ENCODE measurements at regions not wholly inside any gene's neighbourhood (a gene's known extent, or its start where the extent isn't known, plus 50 kb on each side); places are given as distances from the start of the nearest gene placed in this dataset.

GRCh38 chr13:106197496-106197895 is 338.0 kb downstream of the EFNB2 start:
- POLR2A ChIA-PET (ENCODE audit: unreplicated experiment): no interaction called here
- H3K79me1 ChIP-seq (ENCODE audit: low read depth in 1 of 2, low read length in 2 of 2): no peaks in the 10 kb centered on the region
- no peak for DNase-seq
- BruUV-seq (replicated peaks): no TSS peak
- H2BK15ac ChIP-seq (ENCODE audit: low read depth, low read length): no peak overlapping the region
- CTCF ChIA-PET: no interaction called here
- H3K9ac ChIP-seq (ENCODE audit: low read depth, low read length): no peak overlapping the region
- no peak overlapping the region for H4K8ac ChIP-seq (ENCODE audit: low read depth in 2 of 2, low read length in 2 of 2)
- no CpG with 5 or more reads among the region's 1 CpG for WGBS, 2 experiments (ENCODE audit: extremely low coverage in 2 of 2, insufficient read length in 1 of 2)
- no peak overlapping the region for H3K14ac ChIP-seq (replicated peaks; ENCODE audit: low read depth, low read length)
- dilution Hi-C loops (cut with HindIII; ENCODE audit: low sequenced_read_pairs, unreplicated experiment) (no loop called here), intact Hi-C loops (cut with micrococcal nuclease) (no loop called here), in situ Hi-C loops (cut with MboI; ENCODE audit: low sequenced_read_pairs) (no loop called here)
- no peak overlapping the region for H3K4ac ChIP-seq (ENCODE audit: low read depth, low read length)
- no peak overlapping the region for H3K56ac ChIP-seq (ENCODE audit: extremely low read depth, insufficient read depth, low read length)
- H2BK5ac ChIP-seq (ENCODE audit: low read depth, low read length, poor library complexity, severe bottlenecking): no peak overlapping the region
- no peak for TF ChIP-seq MAZ (IDR thresholded peaks at IDR 0.05; ENCODE audit: borderline replicate concordance, low read depth, low read length)
- TF ChIP-seq CEBPB (IDR thresholded peaks at IDR 0.05; ENCODE audit: low read depth, low read length): no peak
- no peak for TF ChIP-seq RFX5 (IDR thresholded peaks at IDR 0.05; ENCODE audit: low read depth, low read length)
- TF ChIP-seq MAFK (IDR thresholded peaks at IDR 0.05; ENCODE audit: low read depth, low read length): no peak
- no peak for TF ChIP-seq MXI1 (IDR thresholded peaks at IDR 0.05; ENCODE audit: borderline replicate concordance, low read depth, low read length)
- no peak overlapping the region for H2BK120ac ChIP-seq (ENCODE audit: low read depth, low read length)
- H3K4me2 ChIP-seq (ENCODE audit: low read depth, low read length): no peak overlapping the region
- H3K27me3 ChIP-seq (ENCODE audit: control insufficient read depth, insufficient read depth, low read length): peaks cover 3% of the 10 kb centered on the region; the same call in 1 of the 2 replicates
- H4K5ac ChIP-seq (ENCODE audit: low read depth, low read length): no peak overlapping the region
- H2AK5ac ChIP-seq (ENCODE audit: low read depth, low read length): no peak overlapping the region
- H2AK9ac ChIP-seq (replicated peaks; ENCODE audit: low read depth, low read length, poor library complexity): no peak overlapping the region
- H2AFZ ChIP-seq (replicated peaks; ENCODE audit: low read length, poor library complexity): no peak overlapping the region
- no peak overlapping the region for H3K4me3 ChIP-seq (ENCODE audit: insufficient read depth, low read depth, low read length)
- H3K36me3 ChIP-seq (ENCODE audit: control insufficient read depth, insufficient read depth, low read length): no peaks in the 10 kb centered on the region
- H4K91ac ChIP-seq (ENCODE audit: insufficient read depth, low read depth, low read length): no peak overlapping the region
- H3K9me1 ChIP-seq (ENCODE audit: insufficient read depth, low read length): no peaks in the 10 kb centered on the region
- no peaks in the 10 kb centered on the region for H3K4me1 ChIP-seq (ENCODE audit: control insufficient read depth, insufficient read depth, low read length)
- no peak overlapping the region for H3K23ac ChIP-seq (ENCODE audit: low read depth, low read length)
- no peak overlapping the region for H2BK20ac ChIP-seq (ENCODE audit: low read depth, low read length)
- H4K20me1 ChIP-seq (ENCODE audit: insufficient read depth, low read length): no peaks in the 10 kb centered on the region
- H3K27ac ChIP-seq (ENCODE audit: insufficient read depth, low read length): no peak overlapping the region
- H3K18ac ChIP-seq (ENCODE audit: low read depth, low read length): no peak overlapping the region
- H3K9me3 ChIP-seq (ENCODE audit: control insufficient read depth, insufficient read depth, low read length): no peaks in the 10 kb centered on the region
- no peak for ATAC-seq (ENCODE audit: low read depth)

All from IMR-90 (cell line).